Transverse colon (tissue), 3 donors: ENCODE measurements at regions not wholly inside any gene's neighbourhood (a gene's known extent, or its start where the extent isn't known, plus 50 kb on each side); places are given as distances from the start of the nearest gene placed in this dataset.

Experiments
- CTCF ChIP-seq, 5 experiments: fragments of 200-600 bp in 3 of 5; fragments of 450-650 bp in 2 of 5; sonication (generic) in 3 of 5; IDR thresholded peaks; 1 replicate in 2 of 5; 2 replicates in 3 of 5; pipeline ENCODE4 v1.5.1; 2016 to 2017; ENCODE audit warnings: antibody characterized with exemption in 5 of 5, inconsistent platforms in 3 of 5, mild to moderate bottlenecking in 2 of 5, moderate library complexity in 1 of 5
- POLR2A ChIP-seq: fragments of 450-650 bp; IDR thresholded peaks from one replicate; pipeline ENCODE4 v1.6.1; 2016; ENCODE audit warnings: antibody characterized with exemption, mild to moderate bottlenecking, moderate library complexity

- TF ChIP-seq CTCF (IDR thresholded peaks at IDR 0.05) (no peak), POLR2A (no peak)
Measured at GRCh38 chr3:101943029-101943428, 93.7 kb downstream of the NFKBIZ start.
